GM18861 (cell line): ENCODE measurements at regions not wholly inside any gene's neighbourhood (a gene's known extent, or its start where the extent isn't known, plus 50 kb on each side); places are given as distances from the start of the nearest gene placed in this dataset.
"Not testable (repeated sequence)": the region's sequence is repeated elsewhere in the genome, so short reads cannot be mapped to it uniquely, and the experiment has no call there.

ENCODE experiments used
- ATAC-seq: cut with Tn5 transposase; IDR thresholded peaks from one replicate; pipeline ENCODE4 v1.9.1; 2021; ENCODE audit not compliant: unreplicated experiment

DNA sequence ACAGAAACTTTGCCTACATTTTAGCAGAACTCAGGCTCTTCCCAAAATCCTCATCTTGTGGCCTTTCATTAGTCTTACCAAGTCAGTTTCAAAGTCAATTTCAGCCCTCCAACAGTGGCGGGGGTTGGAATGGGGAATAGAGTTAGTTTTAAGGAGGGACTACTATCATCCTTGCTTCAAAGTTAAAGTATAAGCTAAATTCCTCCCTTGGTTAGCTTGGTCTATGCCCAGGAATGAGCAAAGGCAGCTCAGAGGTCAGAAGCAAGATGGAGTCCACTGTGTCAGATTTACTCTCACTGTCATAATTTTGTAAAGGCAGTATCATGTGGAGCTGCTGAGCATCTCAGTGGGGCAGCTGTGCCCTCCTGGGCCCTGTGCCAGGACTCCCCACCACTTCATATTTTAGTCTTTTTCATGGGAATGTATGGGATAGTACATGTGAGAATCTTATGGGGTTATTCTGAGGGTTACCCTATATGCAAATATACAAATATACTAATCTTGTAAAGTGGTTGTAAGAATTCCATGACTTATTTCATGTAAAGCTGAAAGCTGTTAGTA, 145.2 kb upstream of the MMADHC start:
- ATAC-seq = no peak

DNA sequence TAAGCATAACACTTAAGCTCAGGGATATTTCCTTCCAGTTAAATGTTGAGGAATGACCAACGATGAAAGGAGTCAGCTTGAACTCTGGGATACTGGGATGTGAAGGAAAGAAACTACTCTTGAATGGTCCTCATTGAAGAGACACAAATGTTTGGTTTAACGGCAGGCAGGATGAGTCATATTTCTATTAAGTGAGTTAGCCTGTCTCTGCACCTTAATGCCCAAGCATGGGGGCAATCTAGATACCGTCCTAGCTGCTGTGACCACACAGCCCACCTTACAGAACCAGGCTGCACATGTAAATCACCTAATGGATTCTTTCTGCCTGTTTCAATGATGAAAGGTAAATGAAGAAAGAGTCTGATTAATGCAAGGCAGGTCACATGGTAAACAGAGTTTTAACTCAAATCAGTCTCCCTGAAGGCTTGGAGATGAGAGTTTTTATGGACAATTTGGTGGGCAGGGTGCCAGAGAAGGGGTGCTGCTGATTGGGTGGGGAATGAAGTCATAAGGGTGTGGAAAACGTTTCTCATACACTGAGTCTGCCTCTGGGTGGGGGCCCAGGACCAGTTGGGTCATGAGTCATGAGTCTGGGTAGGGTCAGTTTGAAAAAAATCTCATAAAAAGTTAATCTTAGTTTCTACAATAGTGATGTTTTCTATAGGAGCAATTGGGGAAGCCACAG, 144.6 kb upstream of the MMADHC start:
- ATAC-seq = no peak

GRCh38 chr2:149731079-149731478, 143.5 kb upstream of the MMADHC start:
- no peak for ATAC-seq

GRCh38 chr2:149729586-149729985, 142.0 kb upstream of the MMADHC start:
- no peak for ATAC-seq

GRCh38 chr2:149727927-149728326, 140.4 kb upstream of the MMADHC start:
- ATAC-seq = no peak

DNA sequence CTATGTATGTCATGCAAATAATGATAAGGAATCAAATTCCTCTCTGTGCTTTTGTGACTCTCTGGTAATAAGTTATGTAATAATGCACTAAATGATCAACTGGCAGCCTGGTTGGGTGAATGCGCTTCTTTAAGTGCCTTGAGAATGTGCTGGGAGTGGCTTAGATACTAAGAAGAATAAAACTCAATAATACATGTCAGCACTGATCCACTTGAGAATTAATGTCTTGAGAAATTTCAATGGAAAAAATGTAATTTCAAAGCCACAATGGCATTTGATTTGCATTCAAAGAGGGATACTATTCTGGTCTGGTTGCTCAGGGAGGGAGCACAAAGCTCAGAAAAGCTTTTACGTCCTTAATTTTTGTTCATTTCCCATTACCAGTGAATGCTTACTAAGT, 137.7 kb upstream of the MMADHC start:
- ATAC-seq = no peak

DNA sequence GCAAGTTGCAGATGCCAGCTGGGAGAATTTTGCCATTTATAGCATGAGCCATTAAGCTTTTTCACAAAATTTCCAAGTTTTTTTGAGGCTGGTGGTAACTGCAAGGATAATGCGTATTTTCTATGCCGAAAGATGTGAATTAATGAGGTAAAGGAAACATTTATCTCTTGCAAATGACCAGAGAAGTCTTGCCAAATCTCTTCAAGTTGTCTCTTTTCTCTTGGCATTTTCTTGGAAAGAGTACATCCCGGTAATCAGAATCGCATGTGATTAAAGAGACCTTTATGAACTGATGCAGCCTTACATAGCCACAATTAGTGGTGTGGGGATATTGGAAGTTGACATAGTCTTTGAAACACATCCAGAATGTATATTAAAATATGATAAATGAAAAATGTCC, 136.5 kb upstream of the MMADHC start:
- no peak for ATAC-seq

DNA sequence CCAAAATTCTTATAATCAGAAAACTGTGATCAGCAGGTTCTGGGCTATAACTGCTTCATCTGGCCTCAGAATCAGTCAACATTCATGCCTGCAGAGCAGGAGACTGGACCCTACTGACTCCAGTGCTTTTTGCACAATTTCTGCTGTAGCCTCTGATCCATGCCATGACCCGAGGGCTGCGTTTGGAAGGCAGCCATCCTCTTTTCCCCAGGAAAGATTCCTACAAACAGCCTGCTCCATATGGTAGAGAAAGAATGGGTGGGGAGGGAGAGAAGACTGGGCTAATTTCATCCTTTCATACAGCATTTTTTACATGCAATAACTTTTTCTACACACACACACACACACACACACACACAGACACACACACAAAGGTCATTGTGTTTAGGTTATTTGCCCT, 133.0 kb upstream of the MMADHC start:
- ATAC-seq = no peak

- ATAC-seq = no peak
Measured at GRCh38 chr2:149719695-149720094, 132.1 kb upstream of the MMADHC start.

- ATAC-seq = no peak
Measured at GRCh38 chr2:149716687-149717086, 129.1 kb upstream of the MMADHC start.

DNA sequence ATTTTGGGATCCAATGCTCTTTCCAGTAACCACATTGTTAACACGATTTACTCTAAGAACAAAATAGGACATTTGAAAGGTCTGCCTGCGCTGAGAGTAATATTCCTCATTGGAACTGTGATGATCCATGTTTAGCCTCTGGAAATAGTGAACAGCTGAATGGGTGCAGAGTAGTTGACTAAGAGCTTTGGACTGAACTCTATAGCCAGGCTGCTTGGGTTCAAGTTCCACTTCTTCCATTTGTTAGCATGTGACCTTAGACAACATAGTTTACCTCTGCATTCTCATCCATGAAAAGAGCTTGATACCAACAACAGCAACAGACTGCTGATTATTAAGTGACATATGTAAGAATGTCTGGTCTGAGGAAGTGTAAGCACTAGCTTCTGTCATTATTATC, 128.3 kb upstream of the MMADHC start:
- ATAC-seq = no peak

DNA sequence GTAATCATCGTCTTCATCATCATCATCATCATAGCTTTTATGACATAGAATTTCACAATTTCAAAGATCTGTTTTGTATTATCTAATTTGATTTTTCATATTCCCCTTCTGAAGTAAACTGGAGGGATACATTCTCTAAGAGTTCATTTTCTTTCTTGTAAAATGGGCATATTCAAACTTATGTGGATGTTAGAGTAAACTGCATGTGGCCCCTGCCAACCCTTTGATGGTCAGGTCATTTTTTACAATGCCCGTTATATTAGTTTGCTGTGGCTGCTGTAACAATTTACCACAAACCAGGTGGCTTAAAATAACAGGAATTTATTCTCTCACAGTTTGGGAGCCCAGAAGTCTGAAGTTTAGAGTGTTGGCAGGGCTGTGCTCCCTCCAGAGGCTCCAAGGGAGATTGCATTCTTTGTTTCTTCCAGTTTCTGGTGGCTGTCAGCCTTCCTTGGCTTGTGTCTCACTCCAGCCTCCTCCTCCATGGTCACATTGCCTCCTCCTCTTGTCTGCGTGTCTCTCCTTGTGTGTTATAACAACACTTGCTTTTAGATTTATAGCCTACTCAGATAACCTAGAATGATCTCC, 127.5 kb upstream of the MMADHC start:
- ATAC-seq = peak; percentile 75

- no peak for ATAC-seq
Measured at GRCh38 chr2:149709496-149710263, 122.1 kb upstream of the MMADHC start.

- no peak for ATAC-seq
Measured at GRCh38 chr2:149703281-149703680, 115.7 kb upstream of the MMADHC start.

GRCh38 chr2:149702571-149702970, 115.0 kb upstream of the MMADHC start:
- ATAC-seq = no peak

DNA sequence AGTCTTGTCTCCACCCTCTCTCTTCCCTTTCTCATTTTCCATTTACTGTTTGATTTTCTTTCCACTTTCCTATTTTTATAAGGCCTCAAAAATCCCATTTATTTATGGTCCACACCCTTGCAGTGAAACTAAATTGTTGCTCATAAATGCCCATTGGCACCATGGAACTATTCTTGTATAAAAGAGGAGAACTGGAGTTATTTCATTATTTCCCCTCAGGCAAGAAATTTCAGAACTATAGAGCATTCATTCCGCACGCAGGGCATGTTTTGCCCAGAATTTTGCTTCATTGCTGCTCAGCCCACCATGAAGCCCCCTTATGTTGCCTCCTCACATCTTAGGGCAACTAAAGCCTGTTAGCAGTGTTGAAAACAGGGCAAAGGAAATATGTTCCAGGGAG, 113.7 kb upstream of the MMADHC start:
- ATAC-seq = no peak

- no peak for ATAC-seq
Measured at GRCh38 chr2:149692961-149693396, 105.4 kb upstream of the MMADHC start.

- ATAC-seq = no peak
Measured at GRCh38 chr2:149690825-149691224, 103.2 kb upstream of the MMADHC start.

DNA sequence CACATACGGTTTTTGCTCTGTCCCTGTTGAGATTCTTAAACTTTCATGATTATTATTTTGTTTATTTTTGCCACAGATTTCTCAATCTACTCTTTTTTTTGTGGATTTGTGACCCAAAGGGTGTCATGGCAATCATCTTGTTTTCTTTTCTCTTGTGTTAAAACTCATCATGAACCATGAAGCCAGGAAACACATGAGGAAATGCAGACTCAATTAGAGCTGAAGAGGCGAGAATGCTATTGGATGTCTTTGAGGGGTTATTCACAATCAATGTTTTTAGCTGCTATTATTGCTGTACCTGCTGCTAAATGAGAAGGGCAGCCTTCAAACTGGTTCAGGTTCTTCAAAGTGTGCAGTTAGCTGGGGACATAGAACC, 99.5 kb upstream of the MMADHC start:
- no peak for ATAC-seq

DNA sequence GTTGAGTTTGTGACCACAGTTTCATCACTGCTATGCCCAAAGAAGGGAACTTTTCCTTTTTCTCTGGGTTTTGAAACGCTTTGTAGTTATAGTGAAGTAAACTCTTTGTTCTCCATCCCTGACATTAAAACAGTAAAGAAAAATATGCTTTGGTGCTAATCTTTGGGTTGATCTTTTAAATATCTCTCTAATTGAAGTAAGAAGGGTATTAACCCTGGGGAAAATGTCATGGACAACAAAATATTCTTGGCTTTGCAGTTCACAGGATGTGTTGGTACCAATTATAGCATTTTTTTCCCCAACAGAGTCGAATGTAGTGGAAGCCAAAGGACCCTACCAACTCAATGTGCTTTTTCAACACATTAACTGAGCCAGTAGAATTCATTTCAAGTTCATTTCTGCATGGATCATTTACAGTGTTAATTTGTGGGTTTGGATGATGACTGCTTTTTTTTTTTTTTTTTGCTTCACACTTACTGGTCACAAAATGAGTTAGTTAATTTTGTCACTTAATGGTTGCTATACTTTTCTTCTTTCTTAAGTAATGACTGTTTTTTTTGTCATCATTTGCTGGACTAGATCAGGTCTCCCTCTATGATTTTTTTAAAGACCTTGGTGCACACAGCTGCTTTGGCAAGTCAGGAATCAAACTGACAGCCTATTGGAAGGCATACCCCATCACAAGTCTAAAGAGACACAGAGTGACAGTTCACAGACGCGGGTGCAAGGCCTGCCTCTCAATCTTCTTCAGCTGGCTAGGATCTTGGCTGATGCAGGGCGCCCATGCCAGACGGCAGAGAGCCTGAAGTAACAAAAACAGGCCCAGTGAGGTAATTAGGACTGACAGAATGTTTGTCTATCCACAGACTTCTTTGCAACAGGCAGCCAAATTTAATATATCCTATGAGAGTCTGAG, 98.8 kb upstream of the MMADHC start:
- ATAC-seq = no peak

DNA sequence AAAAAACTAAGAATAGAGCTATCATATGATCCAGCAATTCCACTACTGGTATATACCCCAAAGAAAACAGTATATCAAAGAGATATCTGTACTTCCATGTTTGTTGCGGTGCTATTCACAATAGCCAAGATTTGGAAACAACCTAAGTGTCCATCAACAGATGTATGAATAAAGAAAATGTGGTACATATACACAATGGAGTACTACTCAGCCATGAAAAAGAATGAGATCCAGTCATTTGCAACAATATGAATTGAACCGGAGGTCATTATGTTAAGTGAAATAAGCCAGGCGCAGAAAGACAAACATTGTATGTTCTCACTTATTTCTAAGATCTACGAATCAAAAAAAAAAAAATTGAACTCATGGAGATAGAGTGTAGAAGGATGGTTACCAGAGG, 97.8 kb upstream of the MMADHC start:
- ATAC-seq = not testable (repeated sequence)
